A549 (cell line): ENCODE measurements at regions not wholly inside any gene's neighbourhood (a gene's known extent, or its start where the extent isn't known, plus 50 kb on each side); places are given as distances from the start of the nearest gene placed in this dataset.
"Not testable (repeated sequence)": the region's sequence is repeated elsewhere in the genome, so short reads cannot be mapped to it uniquely, and the experiment has no call there.

Experiments used
- ATAC-seq, 2 experiments: fragments of 200-7000 bp in 1 of 2; fragments of >200 bp in 1 of 2; cut with Nextera tagmentation in 1 of 2; cut with Tn5 transposase in 1 of 2; 3 replicates each; pipeline versions ENCODE4 v1.8.0 to v1.9.1; 2018 to 2020; ENCODE audit warnings: mild to moderate bottlenecking in 1 of 2, moderate library complexity in 1 of 2
- CTCF ChIA-PET: fragments of 300-600 bp; sonication (Branson Sonifier 250); formaldehyde crosslinking; extraction: SDS; loops from one replicate; lab custom pipeline; 2021; ENCODE audit warnings: antibody characterized with exemption, inconsistent platforms; lab: Yijun Ruan, JAX
- POLR2A ChIA-PET: fragments of 350-600 bp; formaldehyde crosslinking; extraction: SDS; loops from one replicate; lab custom pipeline; 2021; ENCODE audit warnings: antibody characterized with exemption, inconsistent platforms; lab: Yijun Ruan, JAX
- DNase-seq, 2 experiments: peaks; one replicate each; pipeline versions ENCODE4 v3.0.0 to v3.0.0-alpha.2; 2011 to 2016; ENCODE audit warnings: low read depth in 1 of 2, low spot score in 1 of 2
- FAIRE-seq: peaks from 2 replicates; lab custom pipeline; 2011; peaks lifted over from hg19 to GRCh38; lab: Jason Lieb, UNC
- H3K27ac ChIP-seq, 2 experiments: fragments of >200 bp; sonication (Bioruptor Twin); formaldehyde crosslinking; 3 replicates each; pipeline ENCODE4 v1.5.1; 2016 to 2017
- H3K4me1 ChIP-seq: fragments of >200 bp; sonication (Bioruptor Twin); formaldehyde crosslinking; 3 replicates; pipeline ENCODE4 v1.6.1; 2016
- H3K4me2 ChIP-seq: fragments of >200 bp; sonication (Bioruptor Twin); formaldehyde crosslinking; 3 replicates; pipeline ENCODE4 v1.6.1; 2016
- H3K4me3 ChIP-seq: fragments of >200 bp; sonication (Bioruptor Twin); formaldehyde crosslinking; 3 replicates; pipeline ENCODE4 v1.5.1; 2016
- H3K9me3 ChIP-seq: fragments of >200 bp; sonication (Bioruptor Twin); formaldehyde crosslinking; 3 replicates; pipeline ENCODE4 v1.6.1; 2016
- ATOH8 ChIP-seq: fragments of 250-450 bp; sonication (Bioruptor Pico); IDR thresholded peaks from 2 replicates; pipeline ENCODE4 v1.5.0; 2020; ENCODE audit warnings: low read depth, mild to moderate bottlenecking, moderate library complexity
- CBX8 ChIP-seq: fragments of 200-600 bp; sonication (generic); IDR thresholded peaks from 2 replicates; pipeline ENCODE4 v1.6.1; 2016
- CHD4 ChIP-seq: fragments of 200-600 bp; sonication (generic); IDR thresholded peaks from 2 replicates; pipeline ENCODE4 v1.6.1; 2016; ENCODE audit warnings: antibody characterized with exemption, mild to moderate bottlenecking, borderline replicate concordance
- CTCF ChIP-seq: fragments of >200 bp; sonication (Bioruptor Twin); formaldehyde crosslinking; IDR thresholded peaks from 3 replicates; pipeline ENCODE4 v1.5.1; 2016
- EHMT2 ChIP-seq: fragments of 200-600 bp; sonication (generic); IDR thresholded peaks from 2 replicates; pipeline ENCODE4 v1.6.1; 2016; ENCODE audit warnings: antibody characterized with exemption, low read depth, mild to moderate bottlenecking, moderate library complexity
- FOSB ChIP-seq: fragments of 250-450 bp; sonication (Bioruptor Pico); IDR thresholded peaks from 2 replicates; pipeline ENCODE4 v1.5.0; 2020; ENCODE audit warnings: mild to moderate bottlenecking, moderate library complexity
- HDAC2 ChIP-seq: fragments of 200-600 bp; sonication (generic); IDR thresholded peaks from 2 replicates; pipeline ENCODE4 v1.6.1; 2016
- HEYL ChIP-seq: fragments of 250-450 bp; sonication (Bioruptor Pico); IDR thresholded peaks from 2 replicates; pipeline ENCODE4 v1.8.0; 2021; ENCODE audit warnings: mild to moderate bottlenecking, moderate library complexity
- HOXB5 ChIP-seq: fragments of 250-450 bp; sonication (Bioruptor Pico); IDR thresholded peaks from 2 replicates; pipeline ENCODE4 v1.5.0; 2020; ENCODE audit warnings: mild to moderate bottlenecking, moderate library complexity
- JUN ChIP-seq, 2 experiments: fragments of >200 bp; sonication (Bioruptor Twin); formaldehyde crosslinking; IDR thresholded peaks; 2 replicates in 1 of 2; 3 replicates in 1 of 2; pipeline ENCODE4 v1.6.1; 2016 to 2017
- JUNB ChIP-seq: fragments of >200 bp; sonication (Bioruptor Twin); formaldehyde crosslinking; IDR thresholded peaks from 2 replicates; pipeline ENCODE4 v1.6.1; 2016
- KDM5A ChIP-seq: fragments of 200-600 bp; sonication (generic); IDR thresholded peaks from 2 replicates; pipeline ENCODE4 v1.6.1; 2016; ENCODE audit warnings: antibody characterized with exemption, mild to moderate bottlenecking
- MYC ChIP-seq: IDR thresholded peaks from 2 replicates; pipeline ENCODE4 v1.6.1; 2012; ENCODE audit warnings: mild to moderate bottlenecking, inconsistent platforms, low read length, improper control_type of control experiment, borderline replicate concordance
- NPAS2 ChIP-seq: fragments of 250-450 bp; sonication (Bioruptor Pico); IDR thresholded peaks from 2 replicates; pipeline ENCODE4 v1.8.0; 2022; ENCODE audit warnings: mild to moderate bottlenecking, moderate library complexity, borderline replicate concordance
- POLR2A ChIP-seq: IDR thresholded peaks from 2 replicates; pipeline ENCODE4 v1.6.1; 2012; ENCODE audit warnings: mild to moderate bottlenecking, low read length
- RARB ChIP-seq: fragments of 250-450 bp; sonication (Bioruptor Pico); IDR thresholded peaks from 2 replicates; pipeline ENCODE4 v1.8.0; 2021; ENCODE audit warnings: mild to moderate bottlenecking, moderate library complexity
- REST ChIP-seq: fragments of 200-600 bp; sonication (generic); IDR thresholded peaks from 2 replicates; pipeline ENCODE4 v1.6.1; 2016; ENCODE audit warnings: antibody characterized with exemption, mild to moderate bottlenecking, moderate library complexity
- RFX5 ChIP-seq: fragments of 450-650 bp; IDR thresholded peaks from 2 replicates; pipeline ENCODE4 v1.7.1; 2014; ENCODE audit warnings: antibody characterized with exemption, mild to moderate bottlenecking, moderate library complexity
- SMC3 ChIP-seq: fragments of >200 bp; sonication (Bioruptor Twin); formaldehyde crosslinking; IDR thresholded peaks from 3 replicates; pipeline ENCODE4 v1.6.1; 2018; ENCODE audit warnings: inconsistent platforms
- TP53 ChIP-seq: fragments of 250-450 bp; sonication (Bioruptor Pico); IDR thresholded peaks from 2 replicates; pipeline ENCODE4 v1.5.0; 2021; ENCODE audit warnings: mild to moderate bottlenecking, moderate library complexity
- WGBS: methylation state at CpG from one replicate; pipeline ENCODE4 v1.1.6; 2017; ENCODE audit errors: missing lambda C conversion rate; 5-methylcytosine and 5-hydroxymethylcytosine counted together
- TF ChIP-seq, protein P1 (sequence below): fragments of >200 bp; sonication (Bioruptor Twin); formaldehyde crosslinking; IDR thresholded peaks from 3 replicates; pipeline ENCODE4 v1.6.1; 2016
- TF ChIP-seq, protein P2 (sequence below): fragments of >200 bp; sonication (Bioruptor Twin); formaldehyde crosslinking; IDR thresholded peaks from 2 replicates; pipeline ENCODE4 v1.6.1; 2016

GRCh38 chr7:96921231-96921630 is 84.1 kb upstream of the DLX6 start:
- ChIA-PET POLR2A (no interaction called here), CTCF (no interaction called here)
- 2% methylated on average over 5 of the region's 5 CpGs for WGBS
- no peak for FAIRE-seq
- Histone ChIP-seq H3K4me2 (no peak overlapping the region), H3K9me3 (no peaks in the 10 kb centered on the region), H3K4me1 (no peaks in the 10 kb centered on the region), H3K27ac (no peak overlapping the region), H3K4me3 (no peak overlapping the region)
- no peak for TF ChIP-seq ATOH8
- TF ChIP-seq CTCF: no peak
- no peak for TF ChIP-seq HDAC2
- TF ChIP-seq HEYL (CRISPR knock-in tag): no peak
- TF ChIP-seq RFX5: no peak
- TF ChIP-seq, protein P1, sequence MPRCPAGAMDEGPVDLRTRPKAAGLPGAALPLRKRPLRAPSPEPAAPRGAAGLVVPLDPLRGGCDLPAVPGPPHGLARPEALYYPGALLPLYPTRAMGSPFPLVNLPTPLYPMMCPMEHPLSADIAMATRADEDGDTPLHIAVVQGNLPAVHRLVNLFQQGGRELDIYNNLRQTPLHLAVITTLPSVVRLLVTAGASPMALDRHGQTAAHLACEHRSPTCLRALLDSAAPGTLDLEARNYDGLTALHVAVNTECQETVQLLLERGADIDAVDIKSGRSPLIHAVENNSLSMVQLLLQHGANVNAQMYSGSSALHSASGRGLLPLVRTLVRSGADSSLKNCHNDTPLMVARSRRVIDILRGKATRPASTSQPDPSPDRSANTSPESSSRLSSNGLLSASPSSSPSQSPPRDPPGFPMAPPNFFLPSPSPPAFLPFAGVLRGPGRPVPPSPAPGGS: no peak
- no peak for TF ChIP-seq TP53
- TF ChIP-seq MYC: no peak
- no peak for TF ChIP-seq SMC3
- no peak for TF ChIP-seq HOXB5
- no peak for TF ChIP-seq NPAS2 (CRISPR knock-in tag)
- no peak for TF ChIP-seq CBX8
- TF ChIP-seq FOSB (CRISPR knock-in tag): no peak
- no peak for TF ChIP-seq JUNB
- no peak for TF ChIP-seq REST
- ATAC-seq: no peak
- no peak for DNase-seq

DNA sequence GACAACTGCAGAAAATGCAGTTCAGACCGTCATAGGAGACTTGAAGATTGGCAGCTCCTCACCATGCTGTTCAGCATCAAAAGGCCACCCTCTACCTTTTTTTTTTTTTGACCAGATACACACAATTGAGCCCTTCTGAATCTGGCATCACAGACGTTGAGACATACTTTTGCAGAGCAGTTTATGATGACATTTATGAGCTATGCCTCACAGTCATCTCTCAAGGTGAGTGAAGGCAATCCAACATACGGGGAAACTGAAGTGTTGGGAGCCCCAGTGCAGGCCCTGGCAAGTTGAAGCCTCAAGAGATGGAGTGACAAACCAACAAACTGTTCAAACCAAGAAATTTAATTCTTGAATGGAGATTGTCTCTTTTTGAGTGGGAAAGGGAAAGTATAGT is 83.6 kb upstream of the DLX6 start:
- ChIA-PET POLR2A (interaction anchor here (0.7 kb wide), 1 partner anchor 383 kb away, joined by 4 read pairs; no protein-coding TSS in a partner anchor), CTCF (no interaction called here)
- no peak overlapping the region for H3K27ac ChIP-seq
- no peaks in the 10 kb centered on the region for H3K9me3 ChIP-seq
- no peak for FAIRE-seq
- H3K4me3 ChIP-seq: no peak overlapping the region
- WGBS: 4% methylated on average over 3 of the region's 3 CpGs
- H3K4me2 ChIP-seq: no peak overlapping the region
- no peak for DNase-seq
- ATAC-seq: no peak
- TF ChIP-seq RARB (CRISPR knock-in tag): no peak
- no peak for TF ChIP-seq HOXB5
- TF ChIP-seq CHD4: no peak
- no peak for TF ChIP-seq POLR2A
- TF ChIP-seq CBX8: no peak
- TF ChIP-seq, protein P2, sequence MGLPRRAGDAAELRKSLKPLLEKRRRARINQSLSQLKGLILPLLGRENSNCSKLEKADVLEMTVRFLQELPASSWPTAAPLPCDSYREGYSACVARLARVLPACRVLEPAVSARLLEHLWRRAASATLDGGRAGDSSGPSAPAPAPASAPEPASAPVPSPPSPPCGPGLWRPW: no peak
- no peak for TF ChIP-seq JUN (IDR thresholded peaks at IDR 0.05)
- no peak for TF ChIP-seq KDM5A
- no peak for TF ChIP-seq EHMT2
- TF ChIP-seq, protein P1: no peak
- no peak for TF ChIP-seq FOSB (CRISPR knock-in tag)
- TF ChIP-seq MYC: no peak
- no peaks in the 10 kb centered on the region for H3K4me1 ChIP-seq

GRCh38 chr7:96923345-96923744 is 82.0 kb upstream of the DLX6 start:
- CTCF ChIA-PET, FAIRE-seq, ATAC-seq, H3K4me3 ChIP-seq, DNase-seq, H3K4me1 ChIP-seq, H3K9me3 ChIP-seq, POLR2A ChIA-PET, H3K27ac ChIP-seq, H3K4me2 ChIP-seq: not testable (repeated sequence)
